B cell (primary cell): ENCODE measurements at regions not wholly inside any gene's neighbourhood (a gene's known extent, or its start where the extent isn't known, plus 50 kb on each side); places are given as distances from the start of the nearest gene placed in this dataset.

Experiments
- ATAC-seq: fragments of 200-7000 bp; cut with Tn5 transposase; one replicate; pipeline ENCODE4 v1.10.0; 2021; ENCODE audit warnings: low read depth, mild to moderate bottlenecking, moderate number of reproducible peaks, moderate library complexity
- CTCF ChIA-PET: fragments of 350-600 bp; sonication (Branson Sonifier 250); formaldehyde crosslinking; loops from one replicate; lab custom pipeline; 2021; ENCODE audit warnings: antibody characterized with exemption, inconsistent platforms; lab: Charles Lee
- POLR2A ChIA-PET: fragments of 350-600 bp; sonication (Branson Sonifier 250); formaldehyde crosslinking; loops from one replicate; lab custom pipeline; 2021; ENCODE audit warnings: antibody characterized with exemption; lab: Charles Lee
- DNase-seq: peaks from one replicate; pipeline ENCODE4 v3.0.0; 2013
- H2AFZ ChIP-seq: 2 replicates; pipeline ENCODE4 v1.6.1; 2012; ENCODE audit warnings: mild to moderate bottlenecking, low read depth, low read length; ENCODE audit not compliant: insufficient read depth, poor library complexity, severe bottlenecking
- H3K27ac ChIP-seq, 2 donors: 1 replicate in 1 of 2; 2 replicates in 1 of 2; pipeline ENCODE4 v1.5.1; 2012 to 2013; ENCODE audit warnings: low read length in 2 of 2, mild to moderate bottlenecking in 2 of 2, moderate library complexity in 1 of 2
- H3K27me3 ChIP-seq, 4 experiments: fragments of 200-600 bp in 1 of 4; sonication (generic) in 1 of 4; replicated peaks in 1 of 4; 1 replicate in 2 of 4; 2 replicates in 2 of 4; pipeline versions ENCODE4 v1.6.1 to v1.7.0; 2013 to 2016; ENCODE audit warnings: low read length in 3 of 4, mild to moderate bottlenecking in 2 of 4, mixed read lengths in 1 of 4, moderate library complexity in 1 of 4; ENCODE audit not compliant: insufficient read depth in 4 of 4, control insufficient read depth in 3 of 4; ENCODE audit errors: control extremely low read depth in 1 of 4
- H3K36me3 ChIP-seq, 2 experiments: replicated peaks in 1 of 2; 1 replicate in 1 of 2; 2 replicates in 1 of 2; pipeline versions ENCODE4 v1.6.1 to v1.7.1; 2013; ENCODE audit warnings: low read length in 1 of 2; ENCODE audit not compliant: insufficient read depth in 2 of 2, control insufficient read depth in 1 of 2; ENCODE audit errors: control extremely low read depth in 1 of 2, extremely low read depth in 1 of 2
- H3K4me1 ChIP-seq, 2 donors: fragments of 200-600 bp in 1 of 2; sonication (generic) in 1 of 2; 1 replicate in 1 of 2; 2 replicates in 1 of 2; pipeline versions ENCODE4 v1.5.1 to v1.6.1; 2013 to 2017; ENCODE audit warnings: low read length in 2 of 2; ENCODE audit not compliant: control insufficient read depth in 2 of 2, insufficient read depth in 2 of 2
- H3K4me2 ChIP-seq: replicated peaks from 2 replicates; pipeline ENCODE3; 2012; ENCODE audit warnings: mild to moderate bottlenecking, low read depth, low read length; ENCODE audit not compliant: poor library complexity, severe bottlenecking
- H3K4me3 ChIP-seq, 5 experiments: fragments of 200-600 bp in 1 of 5; sonication (generic) in 1 of 5; 1 replicate in 3 of 5; 2 replicates in 2 of 5; pipeline versions ENCODE4 v1.5.1 to v1.7.0; 2011 to 2016; ENCODE audit warnings: low read length in 4 of 5, mild to moderate bottlenecking in 4 of 5, low read depth in 2 of 5, control low read depth in 1 of 5, moderate library complexity in 1 of 5; ENCODE audit not compliant: insufficient read depth in 1 of 5; ENCODE audit errors: control extremely low read depth in 1 of 5, extremely low read depth in 1 of 5
- H3K79me2 ChIP-seq: fragments of 200-600 bp; sonication (generic); one replicate; pipeline ENCODE4 v1.6.0; 2016; ENCODE audit warnings: low read length; ENCODE audit not compliant: control insufficient read depth, insufficient read depth
- H3K9ac ChIP-seq: fragments of 200-600 bp; sonication (generic); 2 replicates; pipeline ENCODE4 v1.6.1; 2017; ENCODE audit warnings: mild to moderate bottlenecking, low read length, moderate library complexity
- H3K9me3 ChIP-seq, 3 donors: one replicate each; pipeline versions ENCODE4 v1.6.1 to v1.7.1; 2013; ENCODE audit warnings: low read length in 2 of 3; ENCODE audit not compliant: control insufficient read depth in 2 of 3, insufficient read depth in 1 of 3; ENCODE audit errors: control extremely low read depth in 1 of 3
- H4K20me1 ChIP-seq: 2 replicates; pipeline ENCODE4 v1.6.0; 2012; ENCODE audit warnings: mild to moderate bottlenecking, low read length; ENCODE audit not compliant: insufficient read depth, control insufficient read depth, poor library complexity, severe bottlenecking
- H3K27ac Mint-ChIP-seq: one replicate; pipeline ENCODE4 v1.8.0; 2021; ENCODE audit warnings: mixed read lengths
- H3K27me3 Mint-ChIP-seq: one replicate; pipeline ENCODE4 v1.8.0; 2021; ENCODE audit warnings: mixed read lengths
- H3K4me1 Mint-ChIP-seq: one replicate; pipeline ENCODE4 v1.8.0; 2021; ENCODE audit warnings: mixed read lengths
- H3K4me3 Mint-ChIP-seq: one replicate; pipeline ENCODE4 v1.8.0; 2021; ENCODE audit warnings: mixed read lengths
- H3K9me3 Mint-ChIP-seq: one replicate; pipeline ENCODE4 v1.8.0; 2022; ENCODE audit warnings: mixed read lengths; ENCODE audit not compliant: insufficient read depth
- CTCF ChIP-seq: fragments of 200-600 bp; IDR thresholded peaks from one replicate; pipeline ENCODE4 v1.8.0; 2022; ENCODE audit warnings: antibody characterized with exemption, mild to moderate bottlenecking
- EZH2 ChIP-seq: IDR thresholded peaks from 2 replicates; pipeline ENCODE4 v1.6.1; 2012; ENCODE audit warnings: borderline replicate concordance, low read depth, mild to moderate bottlenecking, moderate library complexity, low read length; ENCODE audit not compliant: insufficient read depth, poor library complexity, severe bottlenecking
- WGBS: methylation state at CpG from one replicate; pipeline ENCODE4 v1.1.5; 2013; ENCODE audit warnings: missing lambda C conversion rate; ENCODE audit not compliant: insufficient coverage; 5-methylcytosine and 5-hydroxymethylcytosine counted together
- intact Hi-C: fragments of 100-400 bp; cut with micrococcal nuclease; formaldehyde crosslinking; loops from one replicate; pipeline ENCODE4 v1.10.0; 2022

- H2AFZ ChIP-seq: no peak overlapping the region
Observed at GRCh38 chr7:112630565-112630964, 149.8 kb downstream of the LSMEM1 start.

DNA sequence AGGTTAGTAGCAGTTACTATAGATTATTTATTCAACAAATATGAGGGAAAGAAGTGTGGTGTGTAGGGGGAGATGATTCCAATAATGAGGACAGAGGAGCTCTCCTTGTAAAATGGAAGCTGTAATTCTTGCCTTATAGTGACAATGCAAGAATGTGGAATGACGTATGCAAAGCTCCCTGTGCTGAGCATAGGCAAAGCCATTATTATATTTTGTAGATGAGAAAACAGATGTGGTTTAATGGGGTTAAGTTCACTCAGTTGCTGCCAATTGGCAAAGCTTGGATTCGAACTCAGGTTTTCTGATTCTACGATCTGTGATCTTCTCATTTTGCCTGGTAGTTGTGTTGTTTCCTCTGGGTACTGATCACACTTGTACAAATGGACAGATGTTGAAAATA, 153.3 kb downstream of the LSMEM1 start:
- ATAC-seq: no peak
- Histone ChIP-seq H3K4me3 (no peak overlapping the region), H3K9ac (no peak overlapping the region), H3K36me3 (no peaks in the 10 kb centered on the region), H2AFZ (no peak overlapping the region), H3K79me2 (no peaks in the 10 kb centered on the region), H3K4me1 (no peaks in the 10 kb centered on the region), H4K20me1 (no peaks in the 10 kb centered on the region), H3K27ac (no peak overlapping the region), H3K4me2 (no peak overlapping the region), H3K9me3 (no peaks in the 10 kb centered on the region), H3K27me3 (no peaks in the 10 kb centered on the region)
- 83% methylated on average over 3 of the region's 3 CpGs for whole genome bisulfite sequencing
- H3K4me1 Mint-ChIP-seq: no peaks in the 10 kb centered on the region
- intact Hi-C loops: no loop called here
- POLR2A ChIA-PET: no interaction called here
- DNase-seq: no peak
- no peak overlapping the region for H3K27ac Mint-ChIP-seq
- no peak overlapping the region for H3K4me3 Mint-ChIP-seq
- CTCF ChIA-PET: interaction anchor here (1.3 kb wide), 1 partner anchor 788 kb away, joined by 3 read pairs; no protein-coding TSS in a partner anchor
- H3K27me3 Mint-ChIP-seq: no peaks in the 10 kb centered on the region
- H3K9me3 Mint-ChIP-seq: no peaks in the 10 kb centered on the region
- TF ChIP-seq EZH2 (no peak), CTCF (no peak)

More at GRCh38 chr7:112630565-112630964, 149.8 kb downstream of the LSMEM1 start:
- H3K4me1 Mint-ChIP-seq: no peaks in the 10 kb centered on the region
- H3K4me3 ChIP-seq: no peak overlapping the region
- no peak overlapping the region for H3K27ac Mint-ChIP-seq
- H3K27ac ChIP-seq: no peak overlapping the region
- CTCF ChIA-PET: no interaction called here
- H3K4me2 ChIP-seq: no peak overlapping the region
- H3K27me3 Mint-ChIP-seq: no peaks in the 10 kb centered on the region
- peaks cover 7% of the 10 kb centered on the region for H3K9me3 Mint-ChIP-seq
- H4K20me1 ChIP-seq: no peaks in the 10 kb centered on the region
- POLR2A ChIA-PET: no interaction called here
- TF ChIP-seq EZH2: no peak
- TF ChIP-seq CTCF: no peak
- intact Hi-C loops: no loop called here
- no peak overlapping the region for H3K4me3 Mint-ChIP-seq
- no peak overlapping the region for H3K9ac ChIP-seq
- WGBS: no CpG with 5 or more reads among the region's 1 CpG
- DNase-seq (no peak), ATAC-seq (no peak)
- no peaks in the 10 kb centered on the region for H3K9me3 ChIP-seq
- no peaks in the 10 kb centered on the region for H3K79me2 ChIP-seq
- H3K4me1 ChIP-seq: no peaks in the 10 kb centered on the region
- H3K36me3 ChIP-seq: no peaks in the 10 kb centered on the region
- H3K27me3 ChIP-seq: no peaks in the 10 kb centered on the region
